Immature natural killer cell (primary cell): ENCODE measurements at regions not wholly inside any gene's neighbourhood (a gene's known extent, or its start where the extent isn't known, plus 50 kb on each side); places are given as distances from the start of the nearest gene placed in this dataset.

ENCODE experiments used
- DNase-seq, 3 donors: peaks; one replicate each; pipeline ENCODE4 v3.0.0; 2022; ENCODE audit warnings: mixed read lengths in 1 of 3
- H3K27ac Mint-ChIP-seq, 6 donors: one replicate each; pipeline ENCODE4 v1.8.0; 2020; ENCODE audit warnings: mixed read lengths in 6 of 6, mild to moderate bottlenecking in 5 of 6, inconsistent platforms in 4 of 6, moderate library complexity in 3 of 6
- H3K27me3 Mint-ChIP-seq, 3 donors: one replicate each; pipeline ENCODE4 v1.8.0; 2020 to 2021; ENCODE audit warnings: low read depth in 3 of 3, mild to moderate bottlenecking in 3 of 3, mixed read lengths in 3 of 3, moderate library complexity in 3 of 3, inconsistent platforms in 1 of 3
- H3K36me3 Mint-ChIP-seq, 3 donors: one replicate each; pipeline ENCODE4 v1.8.0; 2020; ENCODE audit warnings: mixed read lengths in 3 of 3, inconsistent platforms in 2 of 3, mild to moderate bottlenecking in 2 of 3
- H3K4me1 Mint-ChIP-seq, 2 donors: one replicate each; pipeline ENCODE4 v1.8.0; 2020; ENCODE audit warnings: inconsistent platforms in 2 of 2, mild to moderate bottlenecking in 2 of 2, mixed read lengths in 2 of 2, moderate library complexity in 1 of 2
- H3K4me3 Mint-ChIP-seq, 5 donors: one replicate each; pipeline ENCODE4 v1.8.0; 2020; ENCODE audit warnings: mild to moderate bottlenecking in 5 of 5, mixed read lengths in 5 of 5, inconsistent platforms in 3 of 5, moderate library complexity in 3 of 5
- H3K9me3 Mint-ChIP-seq, 6 donors: one replicate each; pipeline ENCODE4 v1.8.0; 2020; ENCODE audit warnings: mild to moderate bottlenecking in 6 of 6, mixed read lengths in 6 of 6, inconsistent platforms in 4 of 6, moderate library complexity in 3 of 6

GRCh38 chr5:30736669-30737068 lies 456.8 kb upstream of the CDH6 start:
- no peak for DNase-seq
- Mint-ChIP-seq H3K4me3 (no peak overlapping the region), H3K36me3 (no peaks in the 10 kb centered on the region), H3K27me3 (no peaks in the 10 kb centered on the region), H3K4me1 (no peaks in the 10 kb centered on the region), H3K27ac (no peak overlapping the region), H3K9me3 (peaks cover 7 to 49% (median 22%) of the 10 kb centered on the region in 6 donors)

DNA sequence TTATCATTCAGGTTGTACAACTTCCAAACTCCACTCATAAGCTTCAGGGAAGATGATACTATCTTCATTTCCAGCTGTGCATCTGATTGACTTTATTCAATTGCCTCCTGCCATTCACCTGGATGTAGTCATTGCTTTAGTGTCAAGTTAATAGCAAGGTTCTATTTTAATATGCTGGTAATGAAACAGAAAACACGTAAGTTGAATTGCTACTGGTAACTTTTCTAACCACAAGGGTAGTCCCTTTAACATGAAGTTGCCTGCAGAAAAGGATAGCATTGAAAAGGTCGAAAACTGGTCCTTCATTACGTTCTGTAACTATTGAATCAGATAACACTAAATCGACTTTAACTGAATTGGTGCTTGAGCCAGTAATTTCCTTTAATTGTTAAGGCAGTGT lies 459.4 kb upstream of the CDH6 start:
- Mint-ChIP-seq H3K4me1 (no peaks in the 10 kb centered on the region), H3K9me3 (peaks cover 6 to 55% (median 24%) of the 10 kb centered on the region in 6 donors), H3K4me3 (no peak overlapping the region), H3K36me3 (no peaks in the 10 kb centered on the region), H3K27me3 (no peaks in the 10 kb centered on the region), H3K27ac (no peak overlapping the region)
- DNase-seq = no peak

DNA sequence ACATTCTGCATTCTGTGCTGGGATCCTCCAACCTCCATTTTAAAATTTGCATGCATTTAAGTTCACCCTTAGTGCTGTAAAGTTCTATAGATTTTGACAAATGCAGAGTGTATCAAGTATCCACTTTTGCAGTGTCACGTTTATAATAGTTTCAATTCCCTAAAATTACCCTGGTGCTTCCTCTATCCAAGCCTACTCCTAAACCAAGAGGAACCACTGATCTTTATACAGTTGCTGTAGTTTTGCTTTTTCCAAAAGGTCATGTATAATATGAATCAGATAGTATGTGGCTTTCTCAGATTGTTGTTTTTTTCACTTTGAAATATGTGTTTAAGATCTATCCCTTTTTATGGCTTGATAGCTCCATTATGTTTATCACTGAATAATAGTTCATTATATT lies 468.4 kb upstream of the CDH6 start:
- no peaks in the 10 kb centered on the region for H3K4me1 Mint-ChIP-seq
- H3K9me3 Mint-ChIP-seq = peaks cover 2 to 41% (median 29%) of the 10 kb centered on the region in 6 donors
- H3K36me3 Mint-ChIP-seq = no peaks in the 10 kb centered on the region
- DNase-seq = no peak
- H3K27me3 Mint-ChIP-seq = peaks cover 0 to 2% (median 0%) of the 10 kb centered on the region in 3 donors
- H3K27ac Mint-ChIP-seq = no peak overlapping the region
- no peak overlapping the region for H3K4me3 Mint-ChIP-seq

- H3K4me1 Mint-ChIP-seq = no peaks in the 10 kb centered on the region
- H3K9me3 Mint-ChIP-seq = peaks cover 17 to 76% (median 40%) of the 10 kb centered on the region in 6 donors
- H3K27me3 Mint-ChIP-seq = peaks cover 0 to 2% (median 0%) of the 10 kb centered on the region in 3 donors
- peaks cover 0 to 10% (median 0%) of the 10 kb centered on the region in 3 donors for H3K36me3 Mint-ChIP-seq
- no peak for DNase-seq
- no peak overlapping the region for H3K27ac Mint-ChIP-seq
- H3K4me3 Mint-ChIP-seq = no peak overlapping the region
Observed at GRCh38 chr5:30698217-30698616, 495.3 kb upstream of the CDH6 start.

- no peaks in the 10 kb centered on the region for H3K4me1 Mint-ChIP-seq
- H3K4me3 Mint-ChIP-seq = no peak overlapping the region
- peaks cover 0 to 8% (median 0%) of the 10 kb centered on the region in 3 donors for H3K36me3 Mint-ChIP-seq
- no peak overlapping the region for H3K27ac Mint-ChIP-seq
- DNase-seq = no peak
- H3K9me3 Mint-ChIP-seq = peaks cover 16 to 52% (median 33%) of the 10 kb centered on the region in 6 donors
- peaks cover 0 to 2% (median 0%) of the 10 kb centered on the region in 3 donors for H3K27me3 Mint-ChIP-seq
Observed at GRCh38 chr5:30693326-30693725, 500.2 kb upstream of the CDH6 start.

GRCh38 chr5:30690931-30691330 lies 502.6 kb upstream of the CDH6 start:
- Mint-ChIP-seq H3K4me1 (no peaks in the 10 kb centered on the region), H3K4me3 (no peak overlapping the region), H3K27me3 (peaks cover 0 to 2% (median 0%) of the 10 kb centered on the region in 3 donors), H3K36me3 (peaks cover 0 to 8% (median 0%) of the 10 kb centered on the region in 3 donors), H3K9me3 (peaks cover 12 to 51% (median 30%) of the 10 kb centered on the region in 6 donors), H3K27ac (no peak overlapping the region)
- DNase-seq = no peak

- peaks cover 0 to 3% (median 0%) of the 10 kb centered on the region in 3 donors for H3K36me3 Mint-ChIP-seq
- H3K27ac Mint-ChIP-seq = no peak overlapping the region
Observed at GRCh38 chr5:30687461-30687860, 506.0 kb upstream of the CDH6 start.

GRCh38 chr5:30686530-30686929 lies 507.0 kb upstream of the CDH6 start:
- Mint-ChIP-seq H3K4me1 (no peaks in the 10 kb centered on the region), H3K4me3 (no peak overlapping the region), H3K36me3 (peaks cover 0 to 3% (median 0%) of the 10 kb centered on the region in 3 donors), H3K27me3 (no peaks in the 10 kb centered on the region), H3K27ac (no peak overlapping the region), H3K9me3 (peaks cover 16 to 48% (median 28%) of the 10 kb centered on the region in 6 donors)
- no peak for DNase-seq

More at GRCh38 chr5:30687461-30687860, 506.0 kb upstream of the CDH6 start:
- Mint-ChIP-seq H3K4me1 (no peaks in the 10 kb centered on the region), H3K27me3 (no peaks in the 10 kb centered on the region), H3K9me3 (peaks cover 16 to 46% (median 30%) of the 10 kb centered on the region in 6 donors), H3K4me3 (no peak overlapping the region)
- DNase-seq = no peak

- DNase-seq = no peak
- H3K27me3 Mint-ChIP-seq = peaks cover 0 to 7% (median 5%) of the 10 kb centered on the region in 3 donors
- H3K4me1 Mint-ChIP-seq = no peaks in the 10 kb centered on the region
- H3K27ac Mint-ChIP-seq = no peak overlapping the region
- no peaks in the 10 kb centered on the region for H3K36me3 Mint-ChIP-seq
- peaks cover 14 to 33% (median 23%) of the 10 kb centered on the region in 6 donors for H3K9me3 Mint-ChIP-seq
- H3K4me3 Mint-ChIP-seq = no peak overlapping the region
Observed at GRCh38 chr5:30676223-30676840, 517.2 kb upstream of the CDH6 start.

- peaks cover 12 to 67% (median 32%) of the 10 kb centered on the region in 6 donors for H3K9me3 Mint-ChIP-seq
- H3K27ac Mint-ChIP-seq = no peak overlapping the region
- no peak for DNase-seq
- H3K36me3 Mint-ChIP-seq = peaks cover 0 to 4% (median 0%) of the 10 kb centered on the region in 3 donors
- peaks cover 0 to 2% (median 0%) of the 10 kb centered on the region in 3 donors for H3K27me3 Mint-ChIP-seq
- H3K4me3 Mint-ChIP-seq = no peak overlapping the region
- no peaks in the 10 kb centered on the region for H3K4me1 Mint-ChIP-seq
Observed at GRCh38 chr5:30667293-30667692, 526.2 kb upstream of the CDH6 start.

DNA sequence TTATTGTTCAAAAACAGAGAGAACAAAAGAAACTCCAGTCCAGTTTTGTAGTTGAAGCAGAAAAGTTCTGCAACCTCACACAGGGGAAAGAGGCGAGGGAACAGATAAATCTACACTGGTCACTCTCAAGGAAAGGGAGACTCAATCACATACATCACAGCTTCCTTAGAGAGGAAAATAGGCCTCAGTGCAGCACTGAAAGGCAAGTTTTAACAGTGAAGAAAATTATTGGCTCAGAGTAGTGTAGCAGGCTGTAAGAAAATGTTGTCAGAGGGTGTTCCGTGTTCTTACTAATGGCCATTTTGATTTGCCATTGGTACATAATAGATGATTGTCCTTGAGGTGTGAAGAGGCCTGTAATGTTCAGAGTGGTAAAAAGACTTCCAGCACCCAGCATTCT lies 530.0 kb upstream of the CDH6 start:
- Mint-ChIP-seq H3K27me3 (no peaks in the 10 kb centered on the region), H3K27ac (no peak overlapping the region), H3K4me1 (no peaks in the 10 kb centered on the region), H3K36me3 (peaks cover 0 to 4% (median 0%) of the 10 kb centered on the region in 3 donors), H3K9me3 (peaks cover 17 to 64% (median 37%) of the 10 kb centered on the region in 6 donors), H3K4me3 (no peak overlapping the region)
- no peak for DNase-seq

GRCh38 chr5:30662373-30662772 lies 531.1 kb upstream of the CDH6 start:
- Mint-ChIP-seq H3K27me3 (no peaks in the 10 kb centered on the region), H3K4me1 (no peaks in the 10 kb centered on the region), H3K4me3 (no peak overlapping the region), H3K36me3 (peaks cover 0 to 4% (median 0%) of the 10 kb centered on the region in 3 donors), H3K9me3 (peaks cover 16 to 66% (median 38%) of the 10 kb centered on the region in 6 donors), H3K27ac (no peak overlapping the region)
- no peak for DNase-seq

- H3K36me3 Mint-ChIP-seq = peaks cover 0 to 4% (median 0%) of the 10 kb centered on the region in 3 donors
- H3K27me3 Mint-ChIP-seq = no peaks in the 10 kb centered on the region
- DNase-seq = no peak
- H3K27ac Mint-ChIP-seq = no peak overlapping the region
- no peaks in the 10 kb centered on the region for H3K4me1 Mint-ChIP-seq
- peaks cover 14 to 71% (median 41%) of the 10 kb centered on the region in 6 donors for H3K9me3 Mint-ChIP-seq
- no peak overlapping the region for H3K4me3 Mint-ChIP-seq
Observed at GRCh38 chr5:30661730-30662129, 531.8 kb upstream of the CDH6 start.

DNA sequence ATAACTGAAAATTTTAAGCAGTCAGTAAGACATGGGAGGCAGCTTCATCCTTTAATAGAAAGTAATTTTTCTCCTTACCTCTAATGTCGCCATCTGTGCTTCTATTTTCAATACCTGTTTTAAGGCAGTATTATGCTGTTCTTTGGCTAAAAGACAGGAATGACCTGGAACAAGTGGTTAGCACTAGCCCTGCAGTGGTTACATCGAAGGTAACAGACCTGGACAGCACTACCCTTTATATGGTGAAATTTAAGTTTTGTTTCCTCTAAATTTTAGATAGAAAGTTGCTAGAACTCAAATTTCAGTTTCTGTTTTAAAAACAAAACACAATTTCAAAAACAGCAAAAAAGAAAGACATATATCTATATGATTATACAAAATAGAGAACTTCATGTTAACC lies 534.1 kb upstream of the CDH6 start:
- Mint-ChIP-seq H3K4me3 (no peak overlapping the region), H3K9me3 (peaks cover 12 to 80% (median 40%) of the 10 kb centered on the region in 6 donors), H3K36me3 (peaks cover 0 to 4% (median 0%) of the 10 kb centered on the region in 3 donors), H3K27me3 (no peaks in the 10 kb centered on the region), H3K27ac (no peak overlapping the region), H3K4me1 (no peaks in the 10 kb centered on the region)
- DNase-seq = no peak

DNA sequence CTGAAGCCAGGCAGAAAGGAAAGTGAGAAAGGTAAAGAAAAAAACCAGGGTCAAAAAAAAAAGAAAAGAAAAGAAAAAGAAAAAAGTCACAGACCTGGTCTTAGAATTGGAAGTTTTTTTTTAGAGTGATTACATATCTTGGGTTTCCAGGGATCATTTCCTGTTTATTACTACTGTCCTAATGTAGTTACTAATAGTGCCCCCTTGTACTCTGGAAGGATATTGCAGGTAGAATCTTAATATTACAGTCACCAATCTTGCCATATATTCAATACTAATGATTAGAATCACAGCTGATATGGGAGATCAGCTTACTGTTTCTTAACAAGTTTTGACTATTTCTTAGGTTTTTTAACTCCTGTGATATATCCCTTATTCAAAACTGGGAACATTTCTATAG lies 543.2 kb upstream of the CDH6 start:
- Mint-ChIP-seq H3K9me3 (peaks cover 6 to 69% (median 32%) of the 10 kb centered on the region in 6 donors), H3K4me1 (no peaks in the 10 kb centered on the region), H3K36me3 (peaks cover 0 to 2% (median 0%) of the 10 kb centered on the region in 3 donors), H3K4me3 (no peak overlapping the region), H3K27me3 (no peaks in the 10 kb centered on the region), H3K27ac (no peak overlapping the region)
- no peak for DNase-seq
